Tibial nerve (tissue), 3 donors: ENCODE measurements at regions not wholly inside any gene's neighbourhood (a gene's known extent, or its start where the extent isn't known, plus 50 kb on each side); places are given as distances from the start of the nearest gene placed in this dataset.

ENCODE experiments used
- POLR2A ChIP-seq, 2 donors: fragments of 450-650 bp; IDR thresholded peaks; one replicate each; pipeline ENCODE4 v1.6.1; 2017; ENCODE audit warnings: antibody characterized with exemption in 2 of 2, mild to moderate bottlenecking in 2 of 2, moderate library complexity in 2 of 2
- TF ChIP-seq, protein P1 (sequence below), 5 experiments: fragments of 200-600 bp in 3 of 5; fragments of 450-650 bp in 2 of 5; sonication (generic) in 3 of 5; IDR thresholded peaks; one replicate each; pipeline ENCODE4 v1.5.1; 2016 to 2019; ENCODE audit warnings: antibody characterized with exemption in 5 of 5, mild to moderate bottlenecking in 3 of 5, moderate library complexity in 2 of 5

DNA sequence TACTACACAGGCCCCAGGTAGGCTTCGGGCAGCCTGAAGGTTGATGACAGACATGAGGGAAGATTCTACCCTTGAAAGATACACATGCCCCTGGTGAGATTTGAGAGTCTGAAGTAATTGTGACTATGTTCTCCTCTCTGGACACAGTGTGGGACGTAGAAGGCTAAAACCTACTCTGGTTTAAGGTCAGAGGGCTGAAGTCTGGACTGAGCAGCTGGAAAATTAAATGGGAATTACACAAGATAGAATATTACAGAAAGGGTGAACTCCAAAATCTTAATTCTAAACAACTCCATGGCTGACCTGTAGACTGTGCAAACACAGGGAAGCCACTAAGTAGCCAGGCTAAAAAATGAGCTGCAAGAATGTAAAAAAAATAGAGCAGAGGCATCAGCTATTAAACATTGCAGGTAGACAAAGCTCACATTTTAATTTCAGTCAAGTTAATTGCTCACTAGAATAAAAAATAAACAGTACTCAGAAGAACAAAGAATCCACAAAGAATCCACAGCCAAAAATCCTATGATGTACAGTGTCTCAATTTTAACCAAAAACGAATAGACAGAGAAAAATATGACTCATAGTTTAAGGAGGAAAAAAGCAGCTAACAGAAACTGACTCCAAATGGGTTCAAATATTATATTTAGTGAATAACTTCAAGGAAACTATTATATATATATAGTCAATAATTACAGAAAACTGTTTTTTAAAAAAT, 170.4 kb downstream of the PCDH18 start:
- TF ChIP-seq POLR2A (IDR thresholded peaks at IDR 0.05), result no peak
- TF ChIP-seq, protein P1, sequence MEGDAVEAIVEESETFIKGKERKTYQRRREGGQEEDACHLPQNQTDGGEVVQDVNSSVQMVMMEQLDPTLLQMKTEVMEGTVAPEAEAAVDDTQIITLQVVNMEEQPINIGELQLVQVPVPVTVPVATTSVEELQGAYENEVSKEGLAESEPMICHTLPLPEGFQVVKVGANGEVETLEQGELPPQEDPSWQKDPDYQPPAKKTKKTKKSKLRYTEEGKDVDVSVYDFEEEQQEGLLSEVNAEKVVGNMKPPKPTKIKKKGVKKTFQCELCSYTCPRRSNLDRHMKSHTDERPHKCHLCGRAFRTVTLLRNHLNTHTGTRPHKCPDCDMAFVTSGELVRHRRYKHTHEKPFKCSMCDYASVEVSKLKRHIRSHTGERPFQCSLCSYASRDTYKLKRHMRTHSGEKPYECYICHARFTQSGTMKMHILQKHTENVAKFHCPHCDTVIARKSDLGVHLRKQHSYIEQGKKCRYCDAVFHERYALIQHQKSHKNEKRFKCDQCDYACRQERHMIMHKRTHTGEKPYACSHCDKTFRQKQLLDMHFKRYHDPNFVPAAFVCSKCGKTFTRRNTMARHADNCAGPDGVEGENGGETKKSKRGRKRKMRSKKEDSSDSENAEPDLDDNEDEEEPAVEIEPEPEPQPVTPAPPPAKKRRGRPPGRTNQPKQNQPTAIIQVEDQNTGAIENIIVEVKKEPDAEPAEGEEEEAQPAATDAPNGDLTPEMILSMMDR (IDR thresholded peaks at IDR 0.05), result no peak
